HCT116 (cell line): ENCODE measurements at regions not wholly inside any gene's neighbourhood (a gene's known extent, or its start where the extent isn't known, plus 50 kb on each side); places are given as distances from the start of the nearest gene placed in this dataset.

ENCODE experiments used
- CEBPB ChIP-seq: IDR thresholded peaks from 2 replicates; pipeline ENCODE4 v1.6.1; 2012; ENCODE audit warnings: low read depth
- RAD21 ChIP-seq: IDR thresholded peaks from 2 replicates; pipeline ENCODE4 v1.6.1; 2012; ENCODE audit warnings: low read depth, mild to moderate bottlenecking
- TF ChIP-seq, protein P1 (sequence below), 3 experiments: fragments of 200-600 bp in 1 of 3; sonication (generic) in 1 of 3; IDR thresholded peaks in 2 of 3; conservative IDR thresholded peaks in 1 of 3; 2 replicates each; pipeline ENCODE4 v1.5.1; 2012 to 2017; ENCODE audit warnings: low read depth in 2 of 3, low read length in 2 of 3, antibody characterized with exemption in 1 of 3, borderline replicate concordance in 1 of 3, control low read depth in 1 of 3, mild to moderate bottlenecking in 1 of 3, mixed read lengths in 1 of 3, mixed run types in 1 of 3, moderate library complexity in 1 of 3; ENCODE audit not compliant: insufficient read depth in 1 of 3

DNA sequence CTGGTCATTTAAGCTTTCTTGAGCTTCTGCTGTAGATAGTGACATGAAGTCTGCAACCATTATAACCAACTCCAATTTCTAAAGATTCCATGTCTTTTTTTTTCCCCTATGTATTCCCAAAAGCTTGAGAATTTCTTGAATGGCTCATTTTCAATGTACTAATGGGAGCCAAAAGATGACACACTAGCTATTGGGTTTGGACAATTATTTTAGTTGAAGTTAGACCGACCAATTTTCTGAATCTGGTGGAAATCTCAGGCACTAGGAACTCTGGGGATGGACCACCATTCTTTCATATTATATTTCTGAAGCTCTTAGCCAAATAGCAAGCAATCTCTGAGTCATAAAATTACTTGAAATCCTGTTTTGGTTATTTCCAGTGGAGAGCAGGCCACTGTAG lies 617.4 kb upstream of the ADAMTS5 start:
- TF ChIP-seq CEBPB (no peak), RAD21 (no peak)
- TF ChIP-seq, protein P1, sequence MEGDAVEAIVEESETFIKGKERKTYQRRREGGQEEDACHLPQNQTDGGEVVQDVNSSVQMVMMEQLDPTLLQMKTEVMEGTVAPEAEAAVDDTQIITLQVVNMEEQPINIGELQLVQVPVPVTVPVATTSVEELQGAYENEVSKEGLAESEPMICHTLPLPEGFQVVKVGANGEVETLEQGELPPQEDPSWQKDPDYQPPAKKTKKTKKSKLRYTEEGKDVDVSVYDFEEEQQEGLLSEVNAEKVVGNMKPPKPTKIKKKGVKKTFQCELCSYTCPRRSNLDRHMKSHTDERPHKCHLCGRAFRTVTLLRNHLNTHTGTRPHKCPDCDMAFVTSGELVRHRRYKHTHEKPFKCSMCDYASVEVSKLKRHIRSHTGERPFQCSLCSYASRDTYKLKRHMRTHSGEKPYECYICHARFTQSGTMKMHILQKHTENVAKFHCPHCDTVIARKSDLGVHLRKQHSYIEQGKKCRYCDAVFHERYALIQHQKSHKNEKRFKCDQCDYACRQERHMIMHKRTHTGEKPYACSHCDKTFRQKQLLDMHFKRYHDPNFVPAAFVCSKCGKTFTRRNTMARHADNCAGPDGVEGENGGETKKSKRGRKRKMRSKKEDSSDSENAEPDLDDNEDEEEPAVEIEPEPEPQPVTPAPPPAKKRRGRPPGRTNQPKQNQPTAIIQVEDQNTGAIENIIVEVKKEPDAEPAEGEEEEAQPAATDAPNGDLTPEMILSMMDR (IDR thresholded peaks at IDR 0.05 in 2 of 3, conservative IDR thresholded peaks at IDR 0.05 in 1 of 3; ENCODE audit: borderline replicate concordance in 1 of 3, insufficient read depth in 1 of 3, low read depth in 2 of 3, low read length in 2 of 3): no peak
